SIG-M5 (cell line): ENCODE measurements at regions not wholly inside any gene's neighbourhood (a gene's known extent, or its start where the extent isn't known, plus 50 kb on each side); places are given as distances from the start of the nearest gene placed in this dataset.

Source experiments
- DNase-seq: peaks from one replicate; lab custom pipeline; 2025; lab: John Stamatoyannopoulos, UW

DNA sequence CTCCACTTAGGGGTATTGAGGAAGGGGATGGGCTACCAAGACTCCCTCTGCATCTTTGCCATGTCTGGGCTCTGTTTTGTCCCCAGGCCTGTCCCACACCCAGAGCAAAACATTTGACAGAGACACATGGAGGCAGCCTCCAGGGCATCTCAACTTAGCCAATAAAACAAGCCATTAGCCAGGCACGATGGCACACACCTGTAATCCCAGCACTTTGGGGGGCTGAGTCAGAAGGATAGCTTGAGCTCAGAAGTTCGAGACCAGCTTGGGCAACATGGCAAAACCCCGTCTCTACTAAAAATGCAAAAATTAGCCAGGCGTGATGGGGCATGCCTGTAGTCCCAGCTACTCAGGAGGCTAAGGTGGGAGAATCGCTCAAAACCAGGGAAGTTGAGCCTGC lies 120.3 kb upstream of the IPO9 start:
- DNase-seq, result no peak

DNA sequence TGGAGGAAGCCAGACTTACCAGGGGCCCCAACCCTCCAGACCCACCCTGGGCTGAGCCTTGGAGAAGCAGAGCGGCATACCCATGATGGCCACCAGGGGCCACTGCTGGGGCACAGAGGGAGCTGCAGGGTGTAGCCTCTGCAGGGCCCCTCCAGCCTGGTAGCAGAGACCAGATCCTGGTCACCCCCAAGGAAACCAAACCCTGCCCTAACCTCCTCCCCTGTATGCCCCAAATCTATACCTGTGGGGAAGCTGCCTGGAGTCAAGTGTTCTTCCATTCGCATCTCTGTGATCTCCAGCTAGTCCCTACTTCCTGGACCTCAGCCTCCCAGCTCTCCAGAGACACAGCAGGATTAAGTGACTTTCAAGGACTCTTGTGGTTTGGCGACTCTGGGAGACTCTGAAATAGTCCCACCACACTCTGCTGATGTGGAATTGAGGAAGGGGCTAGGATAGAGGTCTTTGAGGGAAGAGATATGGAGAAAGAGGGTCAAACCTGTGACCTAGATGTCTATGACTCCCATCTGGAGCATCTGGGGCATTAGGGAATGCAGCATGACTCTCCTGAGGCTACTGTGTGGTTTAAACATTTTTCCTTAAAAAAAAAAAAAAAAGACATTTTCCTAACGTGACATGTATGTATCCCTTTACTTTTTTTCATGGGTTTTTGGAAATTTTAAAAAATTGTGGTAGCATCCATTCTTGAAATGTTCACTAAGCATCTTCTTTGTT lies 119.2 kb upstream of the IPO9 start:
- no peak for DNase-seq

DNA sequence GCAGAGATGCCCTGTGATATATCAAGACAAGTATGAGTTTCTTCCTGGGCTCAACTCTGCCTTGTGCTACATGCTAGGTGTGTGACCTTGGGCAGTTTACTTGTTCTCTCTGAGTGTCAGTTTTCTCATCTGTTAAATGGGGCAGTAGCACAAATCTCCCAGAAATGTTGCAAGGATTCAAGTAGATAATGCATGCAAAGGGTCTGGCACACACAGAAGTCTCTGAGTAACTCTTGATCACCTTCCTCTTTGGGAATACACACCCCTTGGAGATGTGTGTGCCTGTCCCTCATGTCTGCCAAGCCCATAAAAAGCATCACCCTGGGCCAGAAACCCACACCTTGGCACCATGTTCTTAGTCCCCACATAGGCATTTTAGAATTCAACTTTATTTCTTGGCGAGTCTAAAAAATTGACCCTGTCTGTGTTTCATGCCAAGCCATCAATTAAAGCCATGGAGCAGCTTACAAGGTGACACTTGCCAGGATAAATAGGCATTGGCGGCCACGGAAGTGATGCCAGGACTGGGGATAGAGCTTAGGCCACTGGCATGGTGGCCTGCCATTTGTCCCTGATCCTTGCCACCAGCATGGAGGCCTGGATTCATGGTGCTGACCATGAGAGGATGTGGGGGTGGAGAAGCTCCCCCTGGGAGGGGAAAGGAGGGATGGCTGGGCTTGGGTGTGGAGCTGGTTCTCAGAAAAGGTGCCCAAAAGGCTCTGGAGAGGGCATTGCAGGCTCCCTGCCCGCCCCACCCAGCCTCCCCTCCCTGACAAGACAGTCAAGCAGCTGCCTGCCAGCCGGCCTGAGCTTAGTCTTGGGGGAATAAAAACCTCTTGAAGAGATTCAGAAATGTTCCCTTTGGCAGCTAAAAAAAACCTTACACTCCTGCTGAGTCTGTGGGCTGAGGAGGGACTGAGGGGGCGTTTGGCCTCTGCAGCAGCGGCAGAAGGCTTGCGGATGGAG lies 118.0 kb upstream of the IPO9 start:
- DNase-seq, result no peak

DNA sequence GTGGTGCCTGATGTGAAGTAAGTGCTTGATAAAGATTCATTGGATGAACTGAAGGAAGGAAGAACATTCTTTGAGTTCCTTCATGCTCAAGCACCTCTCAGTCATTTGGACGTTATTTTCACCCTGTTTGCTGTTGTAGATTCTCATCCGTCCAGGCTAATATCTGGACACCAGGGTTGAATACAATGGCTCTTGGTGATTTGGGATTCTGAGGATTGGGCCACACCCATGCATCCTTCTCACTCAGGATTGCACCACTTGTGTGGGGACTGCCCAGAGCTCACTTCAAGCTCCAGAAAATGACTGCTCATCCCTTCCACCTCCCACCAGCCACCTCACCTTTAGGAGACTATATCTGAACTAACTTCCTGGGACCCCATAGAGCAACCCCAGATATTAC lies 117.1 kb upstream of the IPO9 start:
- no peak for DNase-seq

DNA sequence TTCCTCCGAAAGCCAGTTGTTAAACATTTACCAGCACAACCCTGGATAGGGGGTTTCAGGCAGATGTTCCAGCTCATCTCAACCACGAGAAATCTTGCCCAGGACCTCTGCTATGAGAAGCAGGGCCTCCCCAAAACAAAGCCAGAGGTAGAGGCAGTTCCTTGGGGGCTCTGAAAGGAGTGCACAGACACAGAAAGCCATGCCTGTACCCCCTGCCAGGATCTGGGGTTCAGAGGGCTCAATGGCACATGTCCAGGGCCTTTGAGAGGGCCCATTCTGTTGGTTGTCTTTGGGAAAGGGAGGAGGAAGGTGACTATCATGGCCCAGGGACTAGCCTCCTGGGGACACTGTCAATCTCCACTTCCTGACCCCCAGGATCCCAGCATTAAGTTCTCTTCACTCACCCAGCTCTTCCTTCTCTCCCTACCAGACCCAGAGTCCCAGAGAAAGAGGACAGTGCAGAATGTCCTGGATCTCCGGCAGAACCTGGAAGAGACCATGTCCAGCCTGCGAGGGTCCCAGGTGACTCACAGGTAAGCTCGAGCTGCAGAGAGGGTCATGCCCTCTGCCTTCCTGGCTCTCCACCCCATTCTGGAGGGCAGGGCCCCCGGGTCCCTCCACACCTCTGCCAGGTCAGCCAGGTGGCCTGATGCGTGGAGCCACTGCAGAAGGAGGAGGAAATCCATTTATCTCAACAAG lies 116.4 kb upstream of the IPO9 start:
- DNase-seq, result no peak

DNA sequence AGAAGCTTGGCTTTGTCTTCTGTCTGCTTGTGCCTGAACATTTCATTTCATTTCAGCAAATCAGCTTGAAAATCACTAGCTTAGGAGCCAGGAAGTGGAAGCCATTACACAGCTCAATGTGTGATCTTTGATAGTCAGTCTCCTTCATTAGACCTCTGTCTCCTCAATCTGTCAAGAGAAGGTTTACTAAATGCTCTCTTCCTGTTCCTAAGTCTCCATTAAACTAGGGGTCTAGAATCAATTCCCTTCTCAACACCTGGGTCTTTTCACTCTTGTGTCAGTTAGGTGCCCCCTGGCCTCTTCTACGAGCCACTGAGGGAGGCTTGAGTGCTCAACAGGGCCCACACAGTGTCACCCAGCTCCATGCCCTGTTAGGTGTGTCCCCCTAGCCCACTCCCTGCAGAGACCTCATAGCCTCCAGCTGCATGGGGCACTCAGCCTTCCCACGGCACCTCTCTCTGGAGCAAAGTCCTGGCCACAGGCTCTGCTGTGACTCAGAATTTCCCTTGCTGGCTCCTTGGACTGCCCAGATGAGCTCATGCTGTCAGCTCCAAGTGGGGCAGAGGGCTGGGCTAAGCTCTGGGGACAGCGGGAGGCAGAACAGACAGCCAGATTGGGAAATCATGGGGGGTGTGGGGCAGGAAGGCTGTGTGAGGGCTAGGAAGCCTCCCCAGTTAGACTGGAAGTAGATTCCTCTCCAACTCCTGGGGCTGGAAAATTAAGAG lies 115.7 kb upstream of the IPO9 start:
- DNase-seq, result peak; percentile 48

DNA sequence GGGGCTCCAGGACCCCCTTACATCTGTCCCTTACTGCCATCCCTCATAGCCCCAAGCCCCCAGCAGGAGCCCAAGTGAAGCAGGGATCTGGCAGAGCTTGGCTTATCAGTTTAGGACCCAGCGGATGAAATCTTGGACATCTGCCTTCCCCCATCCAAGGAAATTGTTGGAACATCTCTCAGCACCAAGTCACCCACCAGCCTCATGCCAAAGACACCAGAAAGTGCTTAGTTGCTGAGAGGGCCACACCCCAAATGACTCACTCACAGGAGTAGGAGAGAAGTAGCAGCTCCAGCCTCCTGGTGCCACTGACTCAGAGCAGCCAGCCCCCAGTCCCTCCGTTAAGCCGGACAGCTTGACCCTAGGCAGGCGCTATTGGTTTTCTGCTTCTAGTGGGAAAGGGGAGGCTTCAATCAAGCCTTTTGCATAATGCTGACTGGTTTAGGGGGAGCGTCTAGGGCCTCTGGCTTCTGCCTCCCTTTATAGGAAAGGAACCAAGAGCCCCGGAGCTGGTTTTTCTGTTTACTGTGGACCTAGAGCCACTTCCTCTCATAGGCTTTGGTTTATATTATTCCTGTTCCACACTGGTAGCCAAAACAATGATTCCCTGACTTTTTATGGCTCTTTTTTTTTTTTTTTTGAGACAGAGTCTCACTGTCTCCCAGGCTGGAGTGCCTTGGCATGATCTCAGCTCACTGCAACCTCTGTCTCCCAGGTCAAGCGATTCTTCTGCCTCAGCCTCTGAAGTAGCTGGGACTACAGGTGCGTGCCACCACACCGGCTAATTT lies 114.2 kb upstream of the IPO9 start:
- DNase-seq, result peak; percentile 69

DNA sequence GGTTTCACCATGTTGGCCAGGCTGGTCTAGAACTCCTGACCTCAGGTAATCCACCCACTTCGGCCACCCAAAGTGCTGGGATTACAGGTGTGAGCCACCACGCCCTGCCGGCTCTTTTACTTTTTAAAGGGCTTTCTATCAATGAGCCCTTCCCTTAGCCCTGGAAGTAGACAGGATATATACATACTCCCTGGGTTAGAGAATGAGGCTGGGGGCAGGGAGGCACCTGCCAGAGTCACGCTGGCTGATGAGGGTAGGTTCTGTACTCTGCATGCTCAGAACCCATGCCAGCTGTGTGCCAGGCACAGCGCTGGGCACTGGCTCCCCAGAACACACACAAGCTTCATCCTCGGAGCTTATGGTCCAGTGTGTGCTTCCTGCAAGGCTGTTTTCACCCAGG lies 113.6 kb upstream of the IPO9 start:
- no peak for DNase-seq

DNA sequence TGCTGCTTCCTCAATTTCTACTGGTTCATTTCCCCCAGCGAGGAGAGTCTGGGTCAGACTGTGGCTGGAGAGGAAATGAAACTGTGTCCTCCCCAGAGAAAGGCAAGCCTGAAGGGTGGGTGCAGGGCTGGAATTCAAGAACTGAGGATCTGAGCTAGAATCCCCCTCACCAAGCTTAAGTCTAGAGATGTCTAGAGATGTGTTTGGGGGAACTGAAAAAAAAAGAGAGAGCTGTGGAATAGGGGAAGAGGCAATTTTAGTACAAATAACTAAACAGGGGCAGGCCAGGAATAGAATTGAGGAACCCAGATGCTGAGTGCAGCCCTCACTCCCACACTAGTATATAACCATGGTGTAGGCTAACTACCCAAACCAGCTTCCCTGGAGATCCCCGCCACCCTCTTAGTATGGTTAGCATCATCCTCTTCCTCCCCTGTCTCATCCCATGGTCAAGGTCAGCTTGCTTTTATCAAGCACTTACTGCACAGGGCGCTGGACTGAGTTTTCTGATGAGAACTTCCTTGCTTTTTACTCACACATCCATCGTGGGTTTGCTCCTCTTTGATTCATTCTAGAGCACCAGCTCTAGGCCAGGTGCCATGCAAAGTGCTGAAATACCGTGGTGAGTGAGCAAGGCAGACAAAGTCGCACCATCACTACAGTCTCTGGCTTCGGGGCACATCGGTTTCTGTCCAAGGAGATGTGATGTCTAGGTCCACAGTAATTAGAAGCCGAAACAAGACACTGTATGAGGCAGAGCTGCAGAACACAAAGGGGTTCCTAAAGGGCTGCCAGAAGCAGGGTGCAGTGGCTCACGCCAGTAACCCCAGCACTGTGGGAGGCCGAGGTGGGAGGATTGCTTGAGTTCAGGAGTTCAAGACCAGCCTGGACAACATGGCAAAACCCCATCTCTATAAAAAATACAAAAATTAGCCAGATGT lies 112.9 kb upstream of the IPO9 start:
- peak; percentile 97 for DNase-seq

DNA sequence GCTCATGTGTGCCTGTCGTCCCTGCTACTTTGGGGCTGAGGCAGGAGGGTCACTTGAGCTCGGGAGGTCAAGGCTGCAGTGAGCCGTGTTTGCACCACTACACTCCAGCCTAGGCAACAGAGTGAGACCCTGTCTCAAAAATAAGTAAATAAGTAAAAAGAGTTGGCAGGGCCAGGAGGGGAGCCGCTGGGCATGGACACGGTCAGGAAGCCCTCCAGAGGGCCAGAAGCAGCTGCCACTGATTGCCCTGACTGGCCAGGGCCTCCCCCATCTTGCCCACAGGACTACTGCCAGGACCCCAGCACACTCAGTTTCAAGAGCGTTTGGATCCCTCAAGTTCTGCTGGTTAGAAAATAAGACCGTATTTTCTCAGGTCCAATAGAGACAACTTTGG lies 112.2 kb upstream of the IPO9 start:
- no peak for DNase-seq

DNA sequence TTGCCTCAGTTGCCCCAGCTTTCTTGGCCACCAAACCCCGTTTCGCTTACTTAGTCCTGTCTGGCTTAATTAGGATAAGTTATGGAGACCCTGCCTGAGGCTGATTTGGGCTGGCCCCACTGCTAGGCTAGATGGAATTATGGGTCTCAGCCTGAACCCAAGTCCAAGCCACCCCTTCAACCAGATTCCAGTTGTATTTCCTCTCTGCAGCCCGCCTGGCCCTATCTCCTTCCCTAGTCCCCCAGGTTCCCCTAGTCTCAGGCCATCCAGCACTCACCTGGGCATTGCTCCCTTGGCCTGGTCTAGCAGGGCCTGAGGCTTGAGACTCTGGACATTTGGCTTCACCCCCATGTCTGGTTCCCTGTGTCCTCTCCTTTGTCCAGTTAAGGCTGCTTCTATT lies 111.7 kb upstream of the IPO9 start:
- DNase-seq, result no peak

DNA sequence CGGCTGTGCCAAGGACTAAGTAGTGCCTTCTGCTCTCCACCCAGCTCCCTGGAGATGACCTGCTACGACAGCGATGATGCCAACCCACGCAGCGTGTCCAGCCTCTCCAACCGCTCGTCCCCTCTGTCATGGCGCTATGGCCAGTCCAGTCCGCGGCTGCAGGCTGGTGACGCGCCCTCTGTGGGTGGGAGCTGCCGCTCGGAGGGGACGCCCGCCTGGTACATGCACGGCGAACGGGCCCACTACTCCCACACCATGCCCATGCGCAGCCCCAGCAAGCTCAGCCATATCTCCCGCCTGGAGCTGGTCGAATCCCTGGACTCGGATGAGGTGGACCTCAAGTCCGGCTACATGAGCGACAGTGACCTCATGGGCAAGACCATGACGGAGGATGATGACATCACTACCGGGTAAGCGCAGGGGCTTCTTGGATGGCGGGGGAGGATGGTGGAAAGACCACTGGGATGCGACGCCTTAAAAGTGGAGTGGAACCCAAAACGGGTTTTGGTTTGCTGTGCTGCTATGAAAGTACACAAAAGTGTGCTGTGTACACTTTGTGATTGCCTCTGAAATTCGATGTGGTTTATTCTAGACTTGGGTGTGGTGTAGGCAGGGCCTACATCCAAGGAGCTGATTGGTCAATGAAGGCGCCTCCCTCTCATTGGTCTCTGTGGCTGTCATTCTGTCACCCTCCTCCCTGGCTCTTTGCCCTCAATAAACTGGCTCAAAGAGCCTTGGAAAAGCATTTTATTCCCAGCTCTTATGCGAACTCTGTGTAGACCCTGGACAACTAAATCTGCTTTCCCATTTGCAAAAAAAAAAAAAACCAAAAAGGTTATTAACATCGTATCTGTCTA lies 110.4 kb upstream of the IPO9 start:
- no peak for DNase-seq

DNA sequence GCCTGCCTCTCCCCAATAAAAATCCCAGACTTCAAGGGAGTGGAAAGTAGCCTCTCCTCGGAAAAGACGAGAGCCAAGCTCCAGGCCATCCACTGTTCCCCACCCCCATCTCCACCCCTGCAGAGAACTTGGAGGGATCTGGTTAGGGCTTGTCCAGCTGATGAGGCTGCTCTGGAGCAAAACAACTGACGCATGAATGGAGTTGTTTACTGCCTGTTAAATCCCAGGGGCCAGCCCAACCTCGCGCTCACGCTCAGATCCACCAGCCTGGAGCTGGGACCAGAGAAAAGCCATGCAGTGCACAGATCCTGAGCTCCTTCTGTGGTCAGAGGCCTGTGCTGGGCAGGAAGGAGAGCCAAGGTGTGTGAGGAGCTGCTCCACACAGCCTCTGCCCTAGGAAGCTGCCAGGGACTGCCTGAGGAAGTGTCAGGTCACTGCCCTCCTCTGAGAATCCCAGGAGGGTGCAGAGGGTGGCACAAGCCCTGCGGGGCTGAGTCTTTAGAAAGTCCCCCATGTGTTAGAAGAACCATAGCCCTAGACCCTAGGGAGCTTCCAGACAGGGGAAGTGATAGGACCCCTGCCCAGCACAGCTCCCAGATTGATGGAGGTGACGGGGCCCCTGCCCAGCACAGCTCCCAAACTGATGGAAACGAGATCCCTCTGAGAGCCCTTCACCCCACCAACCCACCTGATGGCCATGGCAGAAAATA lies 109.0 kb upstream of the IPO9 start:
- no peak for DNase-seq

DNA sequence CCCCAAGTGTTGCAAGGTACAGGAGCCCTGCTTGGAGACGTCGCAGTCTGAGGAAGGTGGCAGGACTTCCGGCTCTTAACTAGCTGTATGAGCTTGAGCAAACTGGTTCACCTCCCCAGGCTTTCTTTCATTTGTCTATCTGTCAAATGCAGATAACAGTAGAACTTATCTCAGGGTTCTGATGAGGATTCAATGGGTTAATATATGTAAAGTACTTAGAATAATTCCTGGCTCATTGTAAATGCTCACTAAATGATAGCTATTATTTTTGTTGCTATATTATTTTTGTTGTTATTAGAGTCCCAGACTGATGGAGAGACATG lies 108.5 kb upstream of the IPO9 start:
- DNase-seq, result no peak

DNA sequence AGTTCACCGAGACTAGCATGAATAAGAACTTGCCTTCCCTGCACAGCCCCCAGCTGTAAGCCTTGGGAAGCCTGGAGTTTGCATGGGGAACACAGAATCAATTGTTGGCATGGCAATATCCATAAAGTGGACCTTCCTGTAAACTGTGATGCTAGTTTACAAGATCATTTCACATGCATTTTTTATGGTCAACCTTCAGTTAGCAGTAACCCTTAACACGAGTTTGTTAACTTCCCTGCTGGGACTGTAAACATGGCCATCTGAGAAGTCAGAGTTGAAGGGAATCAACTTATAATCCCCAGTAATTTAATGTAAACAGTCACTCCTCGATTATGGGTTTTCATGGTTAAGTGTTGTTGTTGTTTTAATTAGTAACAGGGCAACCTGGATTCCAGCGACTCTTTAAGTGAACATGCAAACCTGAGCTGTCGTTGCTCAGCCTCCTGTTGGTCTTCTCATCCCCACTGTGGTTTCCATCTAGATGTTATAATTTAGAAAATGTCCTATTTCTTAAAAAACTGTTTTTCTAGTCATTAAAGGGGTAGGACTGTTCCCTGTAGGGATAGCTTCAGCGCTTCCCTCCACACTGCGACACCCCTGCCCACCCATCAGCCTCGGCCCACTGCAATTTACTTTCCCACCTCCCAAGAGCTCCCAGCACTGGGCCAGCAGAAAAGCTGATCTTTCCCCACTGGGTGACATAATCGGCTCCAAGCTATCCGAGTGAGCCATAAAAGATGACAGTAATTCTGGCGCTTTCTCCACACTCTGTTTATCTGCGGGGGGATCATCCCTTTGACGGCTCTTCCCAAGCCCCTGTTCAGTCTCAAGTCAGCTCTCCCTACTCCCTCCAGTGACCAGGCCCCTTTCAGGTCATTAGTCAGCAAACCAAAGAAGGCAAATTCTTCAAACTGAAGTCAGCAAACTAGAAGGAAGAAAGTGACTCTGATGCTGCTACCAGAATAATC lies 107.6 kb upstream of the IPO9 start:
- no peak for DNase-seq

DNA sequence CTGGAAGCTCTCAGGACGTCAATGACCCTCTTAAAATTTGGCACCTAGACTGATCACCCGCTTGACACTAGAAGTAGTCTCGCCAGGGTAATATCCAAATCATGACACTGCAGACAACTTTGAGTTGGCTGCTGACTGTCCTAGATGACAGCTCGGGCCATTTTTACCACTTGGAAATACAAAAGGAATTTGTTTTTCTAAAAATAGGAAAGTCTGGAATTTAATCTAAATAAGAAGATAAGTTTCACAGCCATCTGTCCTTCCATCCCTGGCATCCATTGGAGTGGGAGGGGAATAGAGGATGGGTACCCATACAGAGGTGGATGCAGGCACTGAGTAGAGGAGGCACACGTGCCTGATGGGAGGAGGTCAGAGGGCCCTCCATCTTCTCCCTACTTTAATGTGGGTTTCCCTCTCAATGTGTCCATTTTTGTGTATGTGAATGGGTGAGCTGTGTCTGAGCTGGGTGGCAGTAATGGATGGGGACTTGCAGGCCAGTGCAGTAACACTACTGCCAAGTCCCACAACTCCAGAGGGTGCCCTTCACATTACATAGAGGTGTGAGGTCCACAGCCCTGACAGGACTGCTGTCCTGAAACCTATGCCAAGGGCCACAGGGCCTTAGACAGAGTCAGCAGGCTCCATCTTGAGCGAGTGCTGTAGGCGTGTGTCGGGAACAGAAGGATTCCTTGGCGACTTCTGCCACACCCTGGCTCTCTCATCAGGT lies 104.8 kb upstream of the IPO9 start:
- DNase-seq, result no peak

DNA sequence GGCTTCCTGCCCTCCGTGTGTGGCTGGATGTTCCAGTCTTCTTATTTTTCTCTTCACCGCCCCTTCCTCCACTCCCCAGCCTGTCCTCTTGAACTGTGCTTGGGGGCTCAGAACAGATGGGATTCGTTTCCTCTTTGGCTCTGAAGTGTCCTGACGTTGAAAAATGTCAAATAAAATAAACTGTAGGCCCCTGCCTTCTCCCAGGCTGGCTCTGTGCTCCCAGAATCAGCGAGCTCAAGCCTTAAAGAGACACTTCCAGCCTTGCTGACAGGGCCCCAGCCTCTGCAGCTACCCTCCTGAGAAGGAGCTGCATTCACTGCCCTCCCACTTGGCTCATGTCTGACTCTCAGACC lies 104.2 kb upstream of the IPO9 start:
- DNase-seq, result no peak
